Muscle layer of colon (tissue), 2 donors: ENCODE measurements at regions not wholly inside any gene's neighbourhood (a gene's known extent, or its start where the extent isn't known, plus 50 kb on each side); places are given as distances from the start of the nearest gene placed in this dataset.

ENCODE experiments used
- H3K27ac ChIP-seq: one replicate; pipeline ENCODE4 v1.7.0; 2013; ENCODE audit warnings: low read depth, mild to moderate bottlenecking, low read length, moderate library complexity
- H3K27me3 ChIP-seq, 2 donors: one replicate each; pipeline ENCODE4 v1.7.0; 2013; ENCODE audit warnings: low read length in 2 of 2, mild to moderate bottlenecking in 2 of 2; ENCODE audit not compliant: insufficient read depth in 2 of 2, control insufficient read depth in 1 of 2
- H3K36me3 ChIP-seq: one replicate; pipeline ENCODE4 v1.7.0; 2013; ENCODE audit warnings: mild to moderate bottlenecking, low read length; ENCODE audit not compliant: insufficient read depth
- H3K4me1 ChIP-seq: one replicate; pipeline ENCODE4 v1.7.0; 2013; ENCODE audit warnings: mild to moderate bottlenecking, low read length; ENCODE audit not compliant: insufficient read depth
- H3K4me3 ChIP-seq, 2 donors: one replicate each; pipeline ENCODE4 v1.7.0; 2013; ENCODE audit warnings: low read length in 2 of 2, low read depth in 1 of 2, mild to moderate bottlenecking in 1 of 2, moderate library complexity in 1 of 2
- H3K9ac ChIP-seq: one replicate; pipeline ENCODE4 v1.7.0; 2013; ENCODE audit warnings: low read length
- H3K9me3 ChIP-seq: one replicate; pipeline ENCODE4 v1.7.0; 2013; ENCODE audit warnings: mild to moderate bottlenecking, low read length
- donor health status: abdominal sarcoma.
- donor health status: Adenocarcinoma of cecum.

DNA sequence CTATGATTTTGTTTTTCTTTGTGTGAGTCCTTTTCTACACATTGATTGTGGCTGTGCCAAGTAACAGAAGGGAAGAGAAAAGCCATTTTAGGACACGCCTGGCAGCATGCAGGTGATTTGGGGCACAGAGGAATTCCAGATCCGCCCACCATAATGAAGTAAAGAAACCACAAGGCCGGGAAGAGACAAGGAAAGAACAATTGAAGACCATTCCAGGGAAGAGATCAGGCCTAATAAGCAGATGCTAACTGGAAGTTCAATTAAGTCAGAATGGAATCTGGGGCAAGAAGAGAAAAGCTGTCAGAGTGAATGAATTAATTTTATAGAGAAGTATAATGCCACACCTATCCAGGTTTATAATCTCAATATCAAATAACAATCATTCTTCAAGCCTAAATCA lies 110.2 kb upstream of the ISL1 start:
- H3K36me3 ChIP-seq, result no peaks in the 10 kb centered on the region
- no peaks in the 10 kb centered on the region for H3K4me1 ChIP-seq
- no peak overlapping the region for H3K9ac ChIP-seq
- H3K27me3 ChIP-seq, result no peaks in the 10 kb centered on the region
- H3K4me3 ChIP-seq, result no peak overlapping the region
- no peak overlapping the region for H3K27ac ChIP-seq
- no peaks in the 10 kb centered on the region for H3K9me3 ChIP-seq

DNA sequence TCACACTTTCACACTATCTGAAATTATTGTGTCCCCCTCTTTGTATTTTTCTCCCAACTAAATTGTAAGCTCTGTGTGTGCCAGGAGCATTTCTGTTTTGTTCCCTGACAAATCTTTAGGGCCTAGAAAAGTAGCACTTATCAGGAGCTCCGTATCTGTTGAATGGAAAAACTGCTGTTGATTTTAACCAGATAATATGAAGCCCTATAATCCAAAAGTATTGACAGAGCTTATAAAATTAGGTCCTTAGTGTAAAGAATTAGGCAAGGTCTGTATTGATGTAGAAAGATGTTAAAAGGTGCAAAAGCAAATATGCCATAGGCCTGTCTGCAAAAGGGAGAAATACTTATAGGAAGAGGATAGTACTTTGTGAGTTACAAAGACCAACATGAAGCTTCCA lies 109.4 kb upstream of the ISL1 start:
- Histone ChIP-seq H3K27ac (no peak overlapping the region), H3K9me3 (no peaks in the 10 kb centered on the region), H3K36me3 (no peaks in the 10 kb centered on the region), H3K27me3 (no peaks in the 10 kb centered on the region), H3K9ac (no peak overlapping the region), H3K4me3 (no peak overlapping the region), H3K4me1 (no peaks in the 10 kb centered on the region)

DNA sequence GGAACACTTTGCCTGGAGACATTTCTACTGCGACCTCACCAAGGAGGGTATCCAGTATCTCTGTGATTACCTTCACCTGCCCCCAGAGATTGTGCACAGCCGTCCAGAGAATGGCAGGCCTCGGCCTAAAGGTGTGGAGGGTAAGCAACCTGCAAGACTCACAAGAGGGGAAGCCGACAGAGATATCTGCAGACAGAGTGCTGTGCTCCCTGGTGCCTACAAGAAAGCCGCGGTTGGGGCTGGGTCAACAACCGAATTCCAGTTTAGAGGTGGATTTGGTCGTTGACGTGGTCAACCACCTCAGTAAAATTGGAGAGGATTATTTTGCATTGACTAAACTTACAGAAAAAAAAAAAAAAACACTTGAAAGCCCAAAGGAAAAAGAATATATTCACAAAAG lies 107.8 kb upstream of the ISL1 start:
- no peaks in the 10 kb centered on the region for H3K27me3 ChIP-seq
- H3K9ac ChIP-seq, result no peak overlapping the region
- H3K9me3 ChIP-seq, result no peaks in the 10 kb centered on the region
- H3K27ac ChIP-seq, result no peak overlapping the region
- no peaks in the 10 kb centered on the region for H3K4me1 ChIP-seq
- no peak overlapping the region for H3K4me3 ChIP-seq
- no peaks in the 10 kb centered on the region for H3K36me3 ChIP-seq

DNA sequence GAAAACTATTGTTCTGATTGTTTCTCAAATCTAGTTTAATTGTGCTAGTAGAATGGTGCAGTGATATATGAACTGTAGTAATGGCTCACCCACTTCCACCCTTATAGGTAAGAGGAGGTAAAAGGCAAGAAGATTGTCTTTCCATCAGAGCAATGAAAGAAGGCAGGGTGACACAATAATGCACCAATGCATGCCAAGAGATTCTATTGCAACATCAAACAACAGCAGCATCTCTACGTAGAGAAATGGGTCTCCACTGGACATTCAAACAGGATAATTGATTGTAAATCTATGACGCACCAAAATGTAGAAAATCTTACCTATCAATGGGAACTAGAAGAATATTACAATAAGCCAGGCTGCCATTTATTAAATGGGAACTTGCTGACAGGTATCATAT lies 107.0 kb upstream of the ISL1 start:
- Histone ChIP-seq H3K27me3 (no peaks in the 10 kb centered on the region), H3K9me3 (no peaks in the 10 kb centered on the region), H3K4me3 (no peak overlapping the region), H3K9ac (no peak overlapping the region), H3K27ac (no peak overlapping the region), H3K4me1 (no peaks in the 10 kb centered on the region), H3K36me3 (no peaks in the 10 kb centered on the region)

DNA sequence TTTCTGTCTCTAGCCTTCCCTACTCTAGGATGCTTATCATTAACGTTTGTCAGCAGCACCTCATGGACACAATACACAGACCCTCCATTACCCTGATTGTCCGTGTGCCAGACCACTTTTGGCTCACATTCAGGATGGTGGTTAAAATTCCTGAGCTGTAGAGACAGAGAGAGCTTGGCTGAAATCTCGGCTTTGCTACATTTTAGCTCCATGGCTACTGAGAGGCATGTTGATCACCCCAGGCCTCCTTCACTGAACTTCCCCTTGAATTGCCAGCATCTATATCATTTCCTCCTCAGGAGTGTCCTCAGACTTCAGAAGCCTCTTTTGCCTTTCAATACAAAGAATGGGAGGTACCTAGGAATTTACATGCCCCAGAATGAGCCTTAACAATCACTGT lies 104.7 kb upstream of the ISL1 start:
- H3K27me3 ChIP-seq, result no peaks in the 10 kb centered on the region
- H3K4me1 ChIP-seq, result no peaks in the 10 kb centered on the region

DNA sequence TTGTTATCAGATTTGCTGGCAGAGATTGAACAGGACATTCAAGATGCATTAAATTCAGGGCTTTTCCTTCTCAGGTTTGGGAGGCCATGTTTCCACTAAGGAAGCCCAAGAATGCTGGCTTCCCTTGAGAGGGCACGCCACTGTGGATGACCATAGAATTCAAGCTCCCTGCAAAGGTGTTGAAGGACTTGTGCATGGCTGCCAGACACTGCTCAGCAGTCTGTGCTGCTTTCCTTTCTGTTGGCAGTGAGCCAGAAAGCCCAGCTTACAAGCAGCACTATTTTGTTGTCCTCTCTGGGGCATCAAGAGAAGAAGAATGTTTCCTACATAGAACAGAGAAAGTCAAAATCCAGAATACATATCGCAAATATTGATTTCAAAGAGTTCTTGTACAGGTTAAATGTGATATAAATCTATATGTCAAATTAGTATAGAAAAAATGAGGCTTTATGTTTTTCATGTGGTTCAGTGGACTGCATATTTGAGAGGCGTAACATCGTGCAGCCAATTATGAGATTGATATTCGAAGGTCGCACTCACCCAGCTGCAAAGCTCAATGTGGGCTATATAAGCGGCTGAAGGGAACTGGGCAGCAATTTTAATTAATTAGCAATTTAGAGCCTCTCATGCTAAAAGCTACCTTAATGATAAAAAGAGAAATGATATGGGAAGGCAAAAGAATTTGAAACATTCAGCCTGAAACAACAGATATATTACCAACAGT lies 103.1 kb upstream of the ISL1 start:
- Histone ChIP-seq H3K36me3 (no peaks in the 10 kb centered on the region), H3K4me3 (no peak overlapping the region), H3K9me3 (no peaks in the 10 kb centered on the region), H3K4me1 (no peaks in the 10 kb centered on the region), H3K27me3 (no peaks in the 10 kb centered on the region), H3K9ac (no peak overlapping the region), H3K27ac (no peak overlapping the region)

More for the DNA sequence above, 104.7 kb upstream of the ISL1 start:
- no peak overlapping the region for H3K27ac ChIP-seq
- H3K36me3 ChIP-seq, result no peaks in the 10 kb centered on the region
- no peak overlapping the region for H3K9ac ChIP-seq
- no peak overlapping the region for H3K4me3 ChIP-seq
- no peaks in the 10 kb centered on the region for H3K9me3 ChIP-seq

DNA sequence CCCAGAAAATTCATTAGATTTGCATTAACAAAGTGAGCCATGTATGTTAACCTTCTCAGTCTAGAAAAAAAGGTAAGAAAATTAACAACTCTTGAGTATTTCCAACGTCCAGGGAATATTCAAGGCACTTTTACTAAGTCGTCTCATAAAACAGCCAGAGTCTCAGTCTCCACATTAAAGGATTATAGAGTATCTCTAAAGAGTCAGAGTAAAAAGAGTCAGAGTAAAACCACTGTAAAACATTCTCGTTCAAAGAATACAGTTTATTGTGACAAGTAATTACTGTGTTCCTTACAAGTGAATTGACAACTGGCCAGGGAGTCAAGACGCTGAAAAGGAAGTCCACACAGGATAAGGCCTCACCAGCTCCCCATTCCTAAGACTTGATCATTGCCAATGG lies 97.2 kb upstream of the ISL1 start:
- Histone ChIP-seq H3K9ac (no peak overlapping the region), H3K27ac (no peak overlapping the region), H3K27me3 (no peaks in the 10 kb centered on the region), H3K36me3 (no peaks in the 10 kb centered on the region), H3K9me3 (no peaks in the 10 kb centered on the region), H3K4me3 (no peak overlapping the region), H3K4me1 (no peaks in the 10 kb centered on the region)

DNA sequence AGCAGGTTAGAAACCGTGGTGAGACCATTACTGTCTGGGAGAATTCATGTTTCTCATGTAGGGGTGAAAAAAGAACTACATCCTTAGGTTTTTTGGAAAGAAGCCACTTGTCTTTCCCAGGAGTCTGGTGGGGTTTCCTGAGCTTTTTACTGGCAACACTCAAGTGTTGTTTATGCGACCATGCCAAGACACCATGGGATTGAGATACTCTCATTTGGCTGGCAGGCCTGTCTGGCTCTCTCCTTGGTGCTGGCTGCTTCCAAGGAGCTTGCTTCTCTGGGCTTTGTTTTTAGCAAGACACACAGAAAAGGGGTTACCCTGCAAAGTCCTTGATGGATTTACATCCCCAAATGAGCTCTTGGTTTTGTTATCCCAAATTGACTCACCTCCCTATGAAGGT lies 80.9 kb upstream of the ISL1 start:
- no peak overlapping the region for H3K4me3 ChIP-seq
- H3K27ac ChIP-seq, result no peak overlapping the region
- no peaks in the 10 kb centered on the region for H3K4me1 ChIP-seq
- H3K27me3 ChIP-seq, result no peaks in the 10 kb centered on the region
- H3K9ac ChIP-seq, result no peak overlapping the region
- H3K9me3 ChIP-seq, result no peaks in the 10 kb centered on the region
- no peaks in the 10 kb centered on the region for H3K36me3 ChIP-seq

DNA sequence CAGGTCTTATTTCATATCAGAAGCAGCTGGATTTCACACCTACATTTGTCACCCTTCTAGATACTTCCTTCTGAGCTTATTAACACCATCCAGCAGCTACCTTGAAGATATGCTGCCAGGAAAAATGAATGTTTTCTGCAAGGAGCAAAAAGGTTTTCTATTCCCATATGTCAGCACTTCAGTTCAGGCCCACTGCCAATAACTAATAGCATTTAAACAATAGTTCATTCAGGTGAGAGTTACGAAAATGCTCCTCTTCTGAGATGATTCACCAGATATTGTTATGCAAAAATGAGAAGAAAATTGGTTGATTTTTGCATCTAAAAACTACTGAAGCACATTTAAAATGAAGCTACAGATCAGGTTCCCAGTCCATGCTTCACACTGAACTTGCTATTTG lies 56.4 kb upstream of the ISL1 start:
- H3K9me3 ChIP-seq, result no peaks in the 10 kb centered on the region
- H3K4me1 ChIP-seq, result no peaks in the 10 kb centered on the region
- no peak overlapping the region for H3K9ac ChIP-seq
- H3K36me3 ChIP-seq, result no peaks in the 10 kb centered on the region
- H3K27ac ChIP-seq, result no peak overlapping the region
- no peak overlapping the region for H3K4me3 ChIP-seq
- H3K27me3 ChIP-seq, result no peaks in the 10 kb centered on the region
